Suppressor macrophage (primary cell): ENCODE measurements at regions not wholly inside any gene's neighbourhood (a gene's known extent, or its start where the extent isn't known, plus 50 kb on each side); places are given as distances from the start of the nearest gene placed in this dataset.
"Not testable (repeated sequence)": the region's sequence is repeated elsewhere in the genome, so short reads cannot be mapped to it uniquely, and the experiment has no call there.

Source experiments
- DNase-seq, 4 experiments: peaks; one replicate each; pipeline ENCODE4 v3.0.0-alpha.2; 2020 to 2022

GRCh38 chr4:101669832-101670188 is 120.7 kb upstream of the BANK1 start:
- no peak for DNase-seq

- no peak for DNase-seq
These were observed 121.2 kb upstream of the BANK1 start for GRCh38 chr4:101669138-101669831.

- no peak for DNase-seq
These were observed 123.2 kb upstream of the BANK1 start for GRCh38 chr4:101667348-101667747.

- no peak for DNase-seq
These were observed 129.9 kb upstream of the BANK1 start for GRCh38 chr4:101660607-101661006.

GRCh38 chr4:101655857-101656256 is 134.7 kb upstream of the BANK1 start:
- DNase-seq, result no peak

GRCh38 chr4:101655005-101655404 is 135.5 kb upstream of the BANK1 start:
- no peak for DNase-seq

- no peak for DNase-seq
These were observed 138.8 kb upstream of the BANK1 start for GRCh38 chr4:101651778-101652177.

- no peak for DNase-seq
These were observed 140.6 kb upstream of the BANK1 start for GRCh38 chr4:101649790-101650515.

- no peak for DNase-seq
These were observed 142.9 kb upstream of the BANK1 start for GRCh38 chr4:101647710-101648034.

GRCh38 chr4:101644516-101644915 is 146.0 kb upstream of the BANK1 start:
- DNase-seq, result no peak

- peak in 3 of 4 experiments; percentile 6 to 50 (median 42) for DNase-seq
These were observed 147.2 kb upstream of the BANK1 start for GRCh38 chr4:101643186-101643837.

GRCh38 chr4:101632766-101633165 is 157.8 kb upstream of the BANK1 start:
- DNase-seq, result peak; percentile 19 to 62 (median 56)

- DNase-seq, result no peak
These were observed 160.1 kb upstream of the BANK1 start for GRCh38 chr4:101630319-101630986.

- no peak for DNase-seq
These were observed 169.4 kb upstream of the BANK1 start for GRCh38 chr4:101621120-101621519.

GRCh38 chr4:101615652-101616051 is 174.9 kb upstream of the BANK1 start:
- DNase-seq, result no peak

- not testable (repeated sequence) for DNase-seq
These were observed 183.5 kb upstream of the BANK1 start for GRCh38 chr4:101606989-101607388.

GRCh38 chr4:101604976-101605375 is 185.6 kb upstream of the BANK1 start:
- no peak for DNase-seq

- DNase-seq, result peak in 1 of 4 experiments; percentile 3
These were observed 190.2 kb upstream of the BANK1 start for GRCh38 chr4:101600287-101600686.

- DNase-seq, result peak; percentile 30 to 64 (median 56)
These were observed 190.9 kb upstream of the BANK1 start for GRCh38 chr4:101599620-101600019.

GRCh38 chr4:101596781-101597552 is 193.6 kb upstream of the BANK1 start:
- DNase-seq, result peak; percentile 42 to 89 (median 70)

- DNase-seq, result no peak
These were observed 195.9 kb upstream of the BANK1 start for GRCh38 chr4:101594588-101594987.

GRCh38 chr4:101593666-101594065 is 196.9 kb upstream of the BANK1 start:
- peak; percentile 14 to 64 (median 34) for DNase-seq

- no peak for DNase-seq
These were observed 206.2 kb upstream of the BANK1 start for GRCh38 chr4:101584306-101584705.
